ENCODE measurements at regions not wholly inside any gene's neighbourhood (a gene's known extent, or its start where the extent isn't known, plus 50 kb on each side); places are given as distances from the start of the nearest gene placed in this dataset.

- Histone ChIP-seq H3K9me2 (ENCODE audit: low read depth, low read length) (no peaks in the 10 kb centered on the region), H3K27ac (ENCODE audit: low read depth, low read length, poor library complexity, severe bottlenecking) (no peak overlapping the region), H3K9me3 (ENCODE audit: low read length) (no peaks in the 10 kb centered on the region), H3K4me3 (ENCODE audit: low read depth, low read length, poor library complexity, severe bottlenecking) (no peak overlapping the region), H3K4me2 (ENCODE audit: low read length) (no peak overlapping the region), H3K36me3 (ENCODE audit: insufficient read depth, low read length) (no peaks in the 10 kb centered on the region), H3K79me2 (ENCODE audit: insufficient read depth, low read length) (no peaks in the 10 kb centered on the region), H3F3A (ENCODE audit: insufficient read depth, low read length) (no peaks in the 10 kb centered on the region), H4K20me1 (ENCODE audit: insufficient read depth, low read length) (no peaks in the 10 kb centered on the region), H3K4me1 (ENCODE audit: insufficient read depth, low read length, severe bottlenecking) (no peaks in the 10 kb centered on the region), H3K27me3 (ENCODE audit: insufficient read depth, low read length) (no peaks in the 10 kb centered on the region), H2AFZ (ENCODE audit: low read length) (no peak overlapping the region), H3K9ac (ENCODE audit: low read length) (no peak overlapping the region)
- TF ChIP-seq EZH2 (IDR thresholded peaks at IDR 0.05; ENCODE audit: borderline replicate concordance, low read length): no peak
- TF ChIP-seq CTCF (IDR thresholded peaks at IDR 0.05; ENCODE audit: low read length): no peak
Measured at GRCh38 chr18:25729072-25729471, 361.3 kb downstream of the SS18 start.

GRCh38 chr18:25727281-25727985 lies 363.0 kb downstream of the SS18 start:
- Histone ChIP-seq H3K4me3 (ENCODE audit: low read depth, low read length, poor library complexity, severe bottlenecking) (no peak overlapping the region), H3K27me3 (ENCODE audit: insufficient read depth, low read length) (no peaks in the 10 kb centered on the region), H3K9me3 (ENCODE audit: low read length) (no peaks in the 10 kb centered on the region), H3F3A (ENCODE audit: insufficient read depth, low read length) (no peaks in the 10 kb centered on the region), H4K20me1 (ENCODE audit: insufficient read depth, low read length) (no peaks in the 10 kb centered on the region), H3K9me2 (ENCODE audit: low read depth, low read length) (no peaks in the 10 kb centered on the region), H3K9ac (ENCODE audit: low read length) (no peak overlapping the region), H2AFZ (ENCODE audit: low read length) (no peak overlapping the region), H3K27ac (ENCODE audit: low read depth, low read length, poor library complexity, severe bottlenecking) (no peak overlapping the region), H3K79me2 (ENCODE audit: insufficient read depth, low read length) (no peaks in the 10 kb centered on the region), H3K36me3 (ENCODE audit: insufficient read depth, low read length) (no peaks in the 10 kb centered on the region), H3K4me1 (ENCODE audit: insufficient read depth, low read length, severe bottlenecking) (no peaks in the 10 kb centered on the region), H3K4me2 (ENCODE audit: low read length) (no peak overlapping the region)
- no peak for TF ChIP-seq CTCF (IDR thresholded peaks at IDR 0.05; ENCODE audit: low read length)
- no peak for TF ChIP-seq EZH2 (IDR thresholded peaks at IDR 0.05; ENCODE audit: borderline replicate concordance, low read length)

- Histone ChIP-seq H3K36me3 (ENCODE audit: insufficient read depth, low read length) (no peaks in the 10 kb centered on the region), H3K79me2 (ENCODE audit: insufficient read depth, low read length) (no peaks in the 10 kb centered on the region), H3K4me1 (ENCODE audit: insufficient read depth, low read length, severe bottlenecking) (no peaks in the 10 kb centered on the region), H3K9me2 (ENCODE audit: low read depth, low read length) (no peaks in the 10 kb centered on the region), H4K20me1 (ENCODE audit: insufficient read depth, low read length) (no peaks in the 10 kb centered on the region), H2AFZ (ENCODE audit: low read length) (no peak overlapping the region), H3K27ac (ENCODE audit: low read depth, low read length, poor library complexity, severe bottlenecking) (no peak overlapping the region), H3F3A (ENCODE audit: insufficient read depth, low read length) (no peaks in the 10 kb centered on the region), H3K9me3 (ENCODE audit: low read length) (no peaks in the 10 kb centered on the region), H3K4me3 (ENCODE audit: low read depth, low read length, poor library complexity, severe bottlenecking) (no peak overlapping the region), H3K4me2 (ENCODE audit: low read length) (no peak overlapping the region), H3K9ac (ENCODE audit: low read length) (no peak overlapping the region), H3K27me3 (ENCODE audit: insufficient read depth, low read length) (no peaks in the 10 kb centered on the region)
- TF ChIP-seq EZH2 (IDR thresholded peaks at IDR 0.05; ENCODE audit: borderline replicate concordance, low read length) (no peak), CTCF (IDR thresholded peaks at IDR 0.05; ENCODE audit: low read length) (no peak)
Measured at GRCh38 chr18:25726298-25726697, 364.1 kb downstream of the SS18 start.

All from OCI-LY1 (cell line).